HG03558 (cell line): ENCODE measurements at regions not wholly inside any gene's neighbourhood (a gene's known extent, or its start where the extent isn't known, plus 50 kb on each side); places are given as distances from the start of the nearest gene placed in this dataset.

Experiments used
- ATAC-seq: cut with Tn5 transposase; IDR thresholded peaks from one replicate; pipeline ENCODE4 v1.9.1; 2021; ENCODE audit warnings: moderate number of reproducible peaks; ENCODE audit not compliant: unreplicated experiment; ENCODE audit errors: extremely low read depth

DNA sequence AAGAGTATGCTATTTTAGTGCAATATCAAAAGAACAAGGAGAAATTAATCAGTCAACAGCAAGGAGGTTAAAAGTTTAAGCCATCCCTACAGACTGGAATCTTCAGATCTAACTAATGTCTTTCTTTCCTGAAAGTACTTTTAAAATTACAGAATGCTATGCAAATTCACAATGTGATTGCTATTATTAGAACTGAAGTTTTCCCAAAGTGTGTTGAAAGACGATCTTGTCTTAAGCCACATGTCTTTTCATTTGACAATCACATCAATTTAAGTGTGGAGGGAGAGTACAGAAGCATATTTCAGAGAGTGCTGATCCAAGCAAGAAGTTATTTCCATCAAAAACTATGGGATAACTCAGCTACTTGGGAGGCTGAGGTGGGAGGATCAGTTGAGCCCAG, 64.7 kb upstream of the TNIP3 start:
- no peak for ATAC-seq

- ATAC-seq: peak; percentile 84
These were observed 63.2 kb upstream of the TNIP3 start for GRCh38 chr4:121227341-121227792.

DNA sequence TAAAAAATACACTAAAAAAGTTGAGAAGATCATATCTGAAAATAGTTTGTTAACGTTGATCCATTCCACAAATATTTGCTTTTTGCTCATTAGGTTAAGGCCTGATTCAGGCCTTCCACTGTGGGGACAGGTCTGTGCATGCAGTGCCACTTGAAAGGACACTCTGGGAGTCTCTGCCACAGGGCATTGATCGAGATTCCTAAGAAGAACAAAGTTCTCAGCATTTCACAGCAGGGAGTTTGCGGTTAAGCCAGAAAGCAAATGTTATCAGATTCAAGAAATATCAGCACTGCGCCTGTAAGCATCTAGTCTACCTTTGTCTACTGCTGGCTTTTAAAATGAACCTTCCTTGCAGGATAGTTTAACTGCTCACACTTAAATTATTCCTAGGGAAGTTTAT, 62.2 kb upstream of the TNIP3 start:
- ATAC-seq: no peak

DNA sequence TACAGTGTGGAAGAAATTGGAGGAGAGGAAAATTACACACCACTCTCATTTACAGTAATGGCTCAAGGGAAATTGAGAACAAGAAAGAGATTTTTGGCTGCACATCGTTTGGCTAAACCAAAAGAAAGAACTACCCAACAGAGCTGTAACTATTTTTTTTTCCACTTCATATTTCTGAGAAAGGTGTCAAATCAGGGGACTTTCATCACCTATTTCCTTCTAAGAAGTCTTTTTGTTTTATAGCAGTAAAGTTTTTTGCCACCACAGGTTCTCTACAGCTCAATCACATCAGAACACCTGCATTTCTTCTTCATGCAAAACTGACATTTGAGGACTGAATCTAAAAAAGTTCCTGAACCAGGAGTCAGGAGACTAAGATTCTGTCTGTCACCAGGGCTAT, 57.5 kb upstream of the TNIP3 start:
- ATAC-seq: no peak

- no peak for ATAC-seq
These were observed 57.1 kb upstream of the TNIP3 start for GRCh38 chr4:121221201-121221600.

DNA sequence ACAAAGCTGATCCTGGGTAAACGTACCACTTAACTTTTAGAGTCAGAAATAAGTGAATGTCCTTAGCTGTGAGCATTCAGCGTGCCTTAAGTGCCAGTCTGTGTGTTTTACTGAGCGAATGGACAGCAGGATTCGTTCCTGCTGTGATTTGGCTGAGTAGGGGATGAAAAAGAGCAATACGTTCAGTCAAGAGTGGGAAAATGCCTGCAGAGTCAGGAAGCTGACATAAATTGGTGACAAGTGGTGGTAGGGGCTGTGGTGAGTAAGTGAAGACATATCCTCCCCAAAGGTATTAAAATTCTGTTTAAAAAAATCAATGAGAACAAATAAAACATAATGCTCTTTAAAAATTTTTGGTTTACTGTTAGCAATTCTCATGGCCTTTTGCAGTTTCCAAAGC, 56.6 kb upstream of the TNIP3 start:
- no peak for ATAC-seq

DNA sequence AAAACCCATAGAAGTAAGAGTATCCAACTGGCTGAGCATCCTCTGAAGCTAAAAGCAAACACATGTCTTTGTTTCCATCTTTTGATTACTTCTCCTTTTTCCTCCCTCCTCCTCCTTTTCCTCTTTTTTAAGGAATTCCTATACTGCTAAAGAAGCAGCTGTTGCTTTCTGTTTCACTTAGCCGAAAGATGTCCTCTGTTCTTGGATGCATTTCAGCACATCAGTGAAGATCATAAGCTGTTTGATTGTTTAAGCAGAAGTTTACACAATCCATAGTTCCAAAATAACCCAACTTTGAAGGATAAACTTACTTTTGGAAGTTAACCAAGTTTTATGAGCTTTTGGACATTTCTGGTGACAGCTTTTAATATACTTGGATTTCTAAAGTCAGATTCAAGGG, 55.1 kb upstream of the TNIP3 start:
- ATAC-seq: no peak

DNA sequence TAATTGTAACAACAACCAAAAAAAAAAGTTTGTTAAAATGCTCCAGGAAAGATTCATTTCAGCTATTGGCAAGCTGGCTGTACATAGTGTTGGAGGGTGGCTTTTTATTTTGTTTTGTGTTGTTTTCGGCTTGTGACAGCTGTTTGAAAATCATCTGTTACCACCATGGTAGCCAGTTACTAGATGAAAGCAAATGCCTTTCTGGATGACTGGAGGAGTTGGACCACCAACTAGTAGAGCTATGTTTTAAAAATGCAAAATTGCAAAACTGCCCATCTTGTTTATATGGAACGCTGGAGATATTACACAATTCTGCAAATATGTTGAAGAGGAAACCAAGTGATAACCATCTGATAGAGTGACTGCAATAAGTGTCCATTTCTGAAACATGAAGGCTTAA, 53.2 kb upstream of the TNIP3 start:
- no peak for ATAC-seq

DNA sequence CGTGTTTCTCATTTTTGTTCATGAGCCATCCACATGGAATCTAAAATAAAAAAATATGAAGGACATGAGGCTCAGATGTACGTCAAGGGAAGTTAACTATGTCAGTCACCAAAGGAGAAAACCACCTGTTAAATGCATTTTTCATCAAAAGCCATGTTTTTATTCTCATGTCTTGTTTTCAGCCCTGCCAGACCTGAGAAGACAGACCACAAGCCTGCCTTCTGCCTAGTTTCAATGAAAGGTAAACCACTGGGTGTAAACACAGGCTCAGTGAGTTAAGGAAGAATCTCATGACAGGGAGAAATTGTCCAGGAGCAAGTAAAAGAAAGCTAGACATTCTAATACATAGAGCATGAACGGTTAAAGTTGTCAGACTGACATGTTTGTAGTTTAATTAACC, 52.3 kb upstream of the TNIP3 start:
- no peak for ATAC-seq

GRCh38 chr4:121213940-121214339, 49.8 kb upstream of the TNIP3 start:
- ATAC-seq: no peak
